NOMO-1 (cell line): ENCODE measurements at regions not wholly inside any gene's neighbourhood (a gene's known extent, or its start where the extent isn't known, plus 50 kb on each side); places are given as distances from the start of the nearest gene placed in this dataset.
"Not testable (repeated sequence)": the region's sequence is repeated elsewhere in the genome, so short reads cannot be mapped to it uniquely, and the experiment has no call there.

Source experiments
- DNase-seq, 2 experiments: peaks; one replicate each; lab custom pipeline; 2025; ENCODE audit not compliant: unreplicated experiment in 2 of 2; lab: John Stamatoyannopoulos, UW

GRCh38 chr13:99677116-99677951 is 176.1 kb downstream of the TM9SF2 start:
- DNase-seq, result no peak

- no peak for DNase-seq
Measured at GRCh38 chr13:99671746-99672145, 170.5 kb downstream of the TM9SF2 start.

- DNase-seq, result not testable (repeated sequence)
Measured at GRCh38 chr13:99669096-99669495, 167.8 kb downstream of the TM9SF2 start.

- no peak for DNase-seq
Measured at GRCh38 chr13:99666146-99666805, 165.0 kb downstream of the TM9SF2 start.

GRCh38 chr13:99665711-99666110 is 164.4 kb downstream of the TM9SF2 start:
- no peak for DNase-seq

- DNase-seq, result no peak
Measured at GRCh38 chr13:99663908-99664307, 162.6 kb downstream of the TM9SF2 start.

- DNase-seq, result no peak
Measured at GRCh38 chr13:99663185-99663825, 162.0 kb downstream of the TM9SF2 start.

- no peak for DNase-seq
Measured at GRCh38 chr13:99662678-99663077, 161.4 kb downstream of the TM9SF2 start.

GRCh38 chr13:99661791-99662190 is 160.5 kb downstream of the TM9SF2 start:
- DNase-seq, result no peak

GRCh38 chr13:99659866-99660554 is 158.7 kb downstream of the TM9SF2 start:
- no peak for DNase-seq

GRCh38 chr13:99659226-99659625 is 158.0 kb downstream of the TM9SF2 start:
- no peak for DNase-seq

GRCh38 chr13:99658261-99658991 is 157.2 kb downstream of the TM9SF2 start:
- DNase-seq, result no peak

GRCh38 chr13:99657848-99658260 is 156.6 kb downstream of the TM9SF2 start:
- DNase-seq, result no peak

GRCh38 chr13:99656844-99657381 is 155.6 kb downstream of the TM9SF2 start:
- no peak for DNase-seq

GRCh38 chr13:99656092-99656745 is 154.9 kb downstream of the TM9SF2 start:
- DNase-seq, result peak; percentile 15 to 59

- DNase-seq, result no peak
Measured at GRCh38 chr13:99655351-99656091, 154.2 kb downstream of the TM9SF2 start.

- no peak for DNase-seq
Measured at GRCh38 chr13:99654076-99654475, 152.8 kb downstream of the TM9SF2 start.

GRCh38 chr13:99653526-99653925 is 152.3 kb downstream of the TM9SF2 start:
- no peak for DNase-seq

- DNase-seq, result no peak
Measured at GRCh38 chr13:99652901-99653300, 151.6 kb downstream of the TM9SF2 start.
